H1 (cell line): ENCODE measurements at regions not wholly inside any gene's neighbourhood (a gene's known extent, or its start where the extent isn't known, plus 50 kb on each side); places are given as distances from the start of the nearest gene placed in this dataset.

ENCODE experiments used
- CTCF ChIA-PET: fragments of 300-600 bp; sonication (Branson Sonifier 250); formaldehyde crosslinking; loops from one replicate; lab custom pipeline; 2021; ENCODE audit not compliant: partially characterized antibody; lab: Charles Lee
- POLR2A ChIA-PET: fragments of 300-600 bp; sonication (Branson Sonifier 250); formaldehyde crosslinking; loops from one replicate; lab custom pipeline; 2021; ENCODE audit warnings: inconsistent platforms; ENCODE audit not compliant: partially characterized antibody; lab: Charles Lee
- DNase-seq, 2 experiments: peaks; one replicate each; pipeline versions ENCODE4 v3.0.0 to v3.0.0-alpha.2; 2010 to 2022; ENCODE audit warnings: low spot score in 2 of 2, low read depth in 1 of 2, mixed read lengths in 1 of 2
- FAIRE-seq: peaks from 2 replicates; lab custom pipeline; 2011; peaks lifted over from hg19 to GRCh38; lab: Jason Lieb, UNC
- H2AFZ ChIP-seq: 2 replicates; pipeline ENCODE4 v1.8.1; 2012; ENCODE audit warnings: low read length, inconsistent platforms
- H2AK5ac ChIP-seq: 2 replicates; pipeline ENCODE4 v1.6.1; 2013; ENCODE audit warnings: low read depth, low read length
- H2BK120ac ChIP-seq: replicated peaks from 2 replicates; pipeline ENCODE3; 2013; ENCODE audit warnings: low read depth, low read length, inconsistent platforms
- H2BK12ac ChIP-seq: 2 replicates; pipeline ENCODE4 v1.6.1; 2013; ENCODE audit warnings: low read depth, low read length
- H2BK15ac ChIP-seq: 2 replicates; pipeline ENCODE4 v1.6.1; 2013; ENCODE audit warnings: low read length
- H2BK20ac ChIP-seq: 2 replicates; pipeline ENCODE4 v1.6.1; 2013; ENCODE audit warnings: low read length
- H2BK5ac ChIP-seq: 2 replicates; pipeline ENCODE4 v1.6.1; 2013; ENCODE audit warnings: low read depth, low read length
- H3K14ac ChIP-seq: 2 replicates; pipeline ENCODE4 v1.6.1; 2013; ENCODE audit warnings: inconsistent platforms; ENCODE audit not compliant: insufficient read length
- H3K18ac ChIP-seq: 2 replicates; pipeline ENCODE4 v1.6.1; 2013; ENCODE audit warnings: low read length; ENCODE audit errors: extremely low read depth
- H3K23ac ChIP-seq: 2 replicates; pipeline ENCODE4 v1.6.1; 2013; ENCODE audit warnings: inconsistent platforms; ENCODE audit not compliant: insufficient read length
- H3K23me2 ChIP-seq: 2 replicates; pipeline ENCODE4 v1.6.1; 2013; ENCODE audit warnings: low read depth, low read length
- H3K27ac ChIP-seq: 2 replicates; pipeline ENCODE4 v1.6.1; 2011; ENCODE audit warnings: low read depth, low read length, inconsistent platforms
- H3K27me3 ChIP-seq, 4 experiments: replicated peaks in 1 of 4; 1 replicate in 1 of 4; 2 replicates in 3 of 4; pipeline versions ENCODE4 v1.6.1 to v1.8.1; 2011 to 2013; ENCODE audit warnings: low read length in 3 of 4, mild to moderate bottlenecking in 3 of 4, inconsistent platforms in 2 of 4, mixed read lengths in 2 of 4, moderate library complexity in 1 of 4; ENCODE audit not compliant: control insufficient read depth in 3 of 4, insufficient read depth in 3 of 4; ENCODE audit errors: extremely low read depth in 1 of 4
- H3K36me3 ChIP-seq, 4 experiments: 2 replicates each; pipeline versions ENCODE4 v1.6.1 to v1.8.1; 2011 to 2013; ENCODE audit warnings: mild to moderate bottlenecking in 4 of 4, low read length in 3 of 4, moderate library complexity in 2 of 4, control low read depth in 1 of 4, inconsistent platforms in 1 of 4; ENCODE audit not compliant: insufficient read depth in 4 of 4, control insufficient read depth in 2 of 4
- H3K4ac ChIP-seq: replicated peaks from 2 replicates; pipeline ENCODE3; 2013; ENCODE audit warnings: low read length, low read depth, mixed read lengths, inconsistent platforms; ENCODE audit not compliant: insufficient read length
- H3K4me1 ChIP-seq, 4 experiments: replicated peaks in 1 of 4; 1 replicate in 1 of 4; 2 replicates in 3 of 4; pipeline versions ENCODE4 v1.6.1 to v1.8.1; 2011 to 2013; ENCODE audit warnings: low read length in 3 of 4, inconsistent platforms in 2 of 4, mixed read lengths in 1 of 4; ENCODE audit not compliant: insufficient read depth in 4 of 4, control insufficient read depth in 3 of 4
- H3K4me2 ChIP-seq, 2 experiments: 2 replicates each; pipeline versions ENCODE4 v1.6.1 to v1.8.1; 2011 to 2013; ENCODE audit warnings: low read depth in 2 of 2, low read length in 2 of 2, control low read depth in 1 of 2, inconsistent platforms in 1 of 2, mild to moderate bottlenecking in 1 of 2; ENCODE audit not compliant: insufficient read depth in 1 of 2
- H3K4me3 ChIP-seq, 4 experiments: fragments of 200-600, 300-600 bp in 1 of 4; sonication (generic), shearing (Covaris generic), sonication (Bioruptor Twin) in 1 of 4; 2 replicates each; pipeline versions ENCODE4 v1.5.1 to v1.8.1; 2011 to 2016; ENCODE audit warnings: low read length in 4 of 4, low read depth in 3 of 4, control low read depth in 2 of 4, inconsistent platforms in 2 of 4, mild to moderate bottlenecking in 2 of 4, mixed read lengths in 1 of 4, moderate library complexity in 1 of 4; ENCODE audit not compliant: insufficient read depth in 2 of 4; ENCODE audit errors: extremely low read depth in 1 of 4
- H3K56ac ChIP-seq: replicated peaks from 2 replicates; pipeline ENCODE3; 2013; ENCODE audit warnings: low read depth, mild to moderate bottlenecking, mixed read lengths, low read length, inconsistent platforms; ENCODE audit not compliant: insufficient read length
- H3K79me1 ChIP-seq: 2 replicates; pipeline ENCODE4 v1.6.1; 2013; ENCODE audit warnings: low read depth, low read length, control low read depth
- H3K79me2 ChIP-seq, 2 experiments: 2 replicates each; pipeline versions ENCODE4 v1.6.1 to v1.8.1; 2012 to 2013; ENCODE audit warnings: low read length in 2 of 2, mild to moderate bottlenecking in 2 of 2, inconsistent platforms in 1 of 2; ENCODE audit not compliant: insufficient read depth in 2 of 2, control insufficient read depth in 1 of 2
- H3K9ac ChIP-seq, 4 experiments: replicated peaks in 1 of 4; 1 replicate in 1 of 4; 2 replicates in 3 of 4; pipeline versions ENCODE4 v1.6.1 to v1.8.1; 2011 to 2013; ENCODE audit warnings: low read depth in 3 of 4, low read length in 3 of 4, control low read depth in 2 of 4, mild to moderate bottlenecking in 2 of 4, moderate library complexity in 2 of 4, inconsistent platforms in 1 of 4; ENCODE audit errors: extremely low read depth in 1 of 4
- H3K9me3 ChIP-seq, 2 experiments: 2 replicates each; pipeline versions ENCODE4 v1.6.1 to v1.8.1; 2012 to 2013; ENCODE audit warnings: mild to moderate bottlenecking in 2 of 2, moderate library complexity in 2 of 2, control low read depth in 1 of 2, inconsistent platforms in 1 of 2, low read depth in 1 of 2, low read length in 1 of 2, mixed read lengths in 1 of 2; ENCODE audit not compliant: insufficient read depth in 2 of 2
- H4K20me1 ChIP-seq, 2 experiments: replicated peaks in 1 of 2; 2 replicates each; pipeline versions ENCODE3 to v1.8.1; 2011 to 2013; ENCODE audit warnings: inconsistent platforms in 2 of 2, low read length in 2 of 2, mild to moderate bottlenecking in 1 of 2; ENCODE audit not compliant: insufficient read depth in 2 of 2, control insufficient read depth in 1 of 2
- H4K5ac ChIP-seq: 2 replicates; pipeline ENCODE4 v1.6.1; 2013; ENCODE audit warnings: low read length, low read depth, mixed read lengths, inconsistent platforms; ENCODE audit not compliant: insufficient read length
- H4K8ac ChIP-seq: 2 replicates; pipeline ENCODE4 v1.8.0; 2013; ENCODE audit warnings: mild to moderate bottlenecking, moderate library complexity, low read length, inconsistent platforms; ENCODE audit not compliant: insufficient read depth; ENCODE audit errors: extremely low read depth
- H4K91ac ChIP-seq: replicated peaks from 2 replicates; pipeline ENCODE3; 2013; ENCODE audit warnings: low read length, mixed read lengths, inconsistent platforms; ENCODE audit not compliant: insufficient read length
- BACH1 ChIP-seq: IDR thresholded peaks from 2 replicates; pipeline ENCODE4 v1.6.1; 2012; ENCODE audit warnings: low read length, improper control_type of control experiment
- POLR2AphosphoS5 ChIP-seq: IDR thresholded peaks from 2 replicates; pipeline ENCODE4 v1.6.1; 2011; ENCODE audit warnings: low read depth, low read length
- WGBS, 2 experiments: shearing (Covaris generic) in 1 of 2; methylation state at CpG; one replicate each; pipeline versions ENCODE4 v1.1.6 to v1.1.7; 2013 to 2015; ENCODE audit warnings: low lambda C conversion rate in 2 of 2, mixed read lengths in 2 of 2, inconsistent platforms in 1 of 2, low coverage in 1 of 2, missing lambda C conversion rate in 1 of 2; ENCODE audit not compliant: insufficient replicate concordance in 2 of 2, insufficient coverage in 1 of 2, insufficient read length in 1 of 2; ENCODE audit errors: extremely low coverage in 1 of 2, missing lambda C conversion rate in 1 of 2; 5-methylcytosine and 5-hydroxymethylcytosine counted together

- Histone ChIP-seq H3K23ac (no peak overlapping the region), H2BK5ac (no peak overlapping the region), H3K79me2 (no peaks in the 10 kb centered on the region), H4K8ac (no peak overlapping the region), H3K4me3 (no peak overlapping the region), H3K18ac (no peak overlapping the region), H3K27ac (no peak overlapping the region), H3K4me2 (no peak overlapping the region), H3K56ac (no peak overlapping the region), H3K9me3 (peaks cover 7 to 24% of the 10 kb centered on the region in 2 experiments; a peak in 1 of 4 replicates), H3K27me3 (no peaks in the 10 kb centered on the region), H2BK15ac (no peak overlapping the region), H3K79me1 (no peaks in the 10 kb centered on the region), H2BK120ac (no peak overlapping the region), H3K4ac (no peak overlapping the region), H2BK12ac (no peak overlapping the region), H2AFZ (no peak overlapping the region), H3K36me3 (no peaks in the 10 kb centered on the region), H2BK20ac (no peak overlapping the region), H4K91ac (no peak overlapping the region), H4K20me1 (no peaks in the 10 kb centered on the region), H3K4me1 (peaks cover 0 to 2% (median 0%) of the 10 kb centered on the region in 4 experiments; a peak in 1 of 7 replicates), H3K14ac (no peak overlapping the region), H3K9ac (no peak overlapping the region), H4K5ac (no peak overlapping the region), H2AK5ac (no peak overlapping the region), H3K23me2 (no peaks in the 10 kb centered on the region; the same call in 1 of the 2 replicates)
- POLR2A ChIA-PET: no interaction called here
- no peak for TF ChIP-seq BACH1
- TF ChIP-seq POLR2AphosphoS5: no peak
- FAIRE-seq (no peak), DNase-seq (no peak)
- CTCF ChIA-PET: interaction anchor here (0.8 kb wide), 1 partner anchor 9 kb away, joined by 3 read pairs; no protein-coding TSS in a partner anchor
- 89% methylated on average over 28 of the region's 28 CpGs; no CpG with 5 or more reads in 1 of the 2 experiments for WGBS, 2 experiments
Measured at GRCh38 chr4:3634894-3635820, 102.9 kb upstream of the LRPAP1 start.
